Activated CD4-positive, alpha-beta T cell treated with anti-CD3 and anti-CD28 coated beads, Interleukin-2, amount 50 U/mL, for 24 hours (primary cell): ENCODE measurements at regions not wholly inside any gene's neighbourhood (a gene's known extent, or its start where the extent isn't known, plus 50 kb on each side); places are given as distances from the start of the nearest gene placed in this dataset.
"Not testable (repeated sequence)": the region's sequence is repeated elsewhere in the genome, so short reads cannot be mapped to it uniquely, and the experiment has no call there.

Experiments used
- DNase-seq, 2 donors: peaks; one replicate each; pipeline ENCODE4 v3.0.0-alpha.2; 2020; ENCODE audit warnings: low read depth in 1 of 2, low spot score in 1 of 2

DNA sequence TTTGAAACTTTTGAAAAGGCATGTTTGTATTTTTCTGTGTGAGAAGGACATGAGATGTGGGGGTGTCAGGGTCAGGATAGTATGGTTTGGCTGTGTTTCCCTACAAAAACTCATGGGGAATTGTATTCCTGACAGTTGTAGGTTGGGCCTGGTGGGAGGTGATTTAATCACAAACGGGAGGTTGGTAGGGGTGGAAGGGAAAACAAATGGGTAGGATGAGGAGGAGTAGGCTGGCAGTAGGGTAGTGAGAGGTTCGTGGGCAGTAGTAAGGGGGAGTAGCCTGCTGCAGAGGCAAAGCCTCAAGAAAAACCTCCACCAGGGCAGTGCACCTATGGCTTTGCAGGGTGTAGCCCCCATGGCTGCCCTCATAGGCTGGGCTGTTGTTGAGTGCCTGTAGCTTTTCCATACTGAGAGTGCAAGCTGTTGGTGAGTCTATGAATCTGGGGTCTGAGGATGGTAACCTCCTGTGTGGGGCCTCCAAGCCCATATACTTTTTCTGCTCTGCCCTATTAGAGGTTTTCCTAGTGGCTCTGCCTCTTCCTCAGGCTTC lies 587.7 kb downstream of the CWH43 start:
- not testable (repeated sequence) for DNase-seq

DNA sequence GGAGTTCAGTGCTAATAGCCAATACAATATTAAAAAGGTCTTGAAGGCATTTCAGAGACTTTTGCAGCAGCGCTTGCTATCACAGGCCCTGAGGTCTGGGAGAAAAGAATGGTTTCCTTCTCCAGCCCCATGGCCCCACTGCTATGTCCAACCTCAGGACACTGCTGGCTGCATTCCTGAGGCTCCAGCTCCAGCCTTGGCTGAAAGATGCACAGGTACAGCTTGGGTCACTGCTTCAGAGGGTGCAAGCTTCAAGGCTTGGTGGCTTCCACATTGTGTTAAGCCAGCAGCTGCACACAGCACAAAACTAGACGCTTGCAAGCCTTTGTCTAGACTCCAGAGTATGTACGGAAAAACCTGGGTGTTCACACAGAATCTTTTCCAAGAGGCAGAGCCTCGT lies 589.2 kb downstream of the CWH43 start:
- DNase-seq: not testable (repeated sequence)

DNA sequence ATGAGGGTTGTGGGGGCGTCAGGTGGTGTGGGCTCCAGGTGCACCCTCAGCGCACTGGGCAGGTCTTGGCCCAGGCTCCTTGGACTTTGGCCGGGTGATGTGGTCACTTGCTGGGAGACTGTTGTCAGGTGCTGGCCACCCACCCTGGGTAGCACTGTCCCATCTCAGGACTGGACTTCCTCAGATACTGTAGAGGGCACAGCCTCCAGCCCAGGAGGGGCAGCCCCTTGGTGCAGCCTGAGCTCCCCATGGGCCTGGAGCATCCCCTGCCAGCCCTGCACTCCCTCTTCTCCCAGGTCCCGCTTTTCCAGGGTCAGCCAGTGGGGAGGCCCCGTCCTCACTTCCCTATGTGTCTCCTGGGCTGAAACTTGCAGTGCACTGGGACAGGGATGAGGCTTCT lies 592.3 kb downstream of the CWH43 start:
- DNase-seq: not testable (repeated sequence)

DNA sequence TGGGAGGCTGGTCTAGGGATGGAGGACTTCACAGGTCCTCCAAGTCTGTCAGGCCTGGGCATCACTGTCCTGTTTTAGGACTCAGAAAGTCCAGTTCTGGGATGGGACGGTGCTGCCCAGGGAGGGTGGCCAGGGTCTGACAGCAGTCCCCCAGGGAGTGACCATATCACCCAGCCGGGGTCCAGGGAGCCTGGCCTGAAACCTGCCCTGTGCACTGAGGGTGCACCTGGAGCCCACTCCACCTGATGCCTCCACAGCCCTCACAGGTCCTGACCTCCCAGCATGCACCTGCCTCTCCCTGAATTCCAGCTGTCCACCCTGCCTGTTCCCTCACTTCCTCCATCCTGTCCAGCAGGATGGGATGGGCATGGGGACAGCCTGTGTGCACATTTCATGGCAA lies 592.8 kb downstream of the CWH43 start:
- DNase-seq: not testable (repeated sequence)

DNA sequence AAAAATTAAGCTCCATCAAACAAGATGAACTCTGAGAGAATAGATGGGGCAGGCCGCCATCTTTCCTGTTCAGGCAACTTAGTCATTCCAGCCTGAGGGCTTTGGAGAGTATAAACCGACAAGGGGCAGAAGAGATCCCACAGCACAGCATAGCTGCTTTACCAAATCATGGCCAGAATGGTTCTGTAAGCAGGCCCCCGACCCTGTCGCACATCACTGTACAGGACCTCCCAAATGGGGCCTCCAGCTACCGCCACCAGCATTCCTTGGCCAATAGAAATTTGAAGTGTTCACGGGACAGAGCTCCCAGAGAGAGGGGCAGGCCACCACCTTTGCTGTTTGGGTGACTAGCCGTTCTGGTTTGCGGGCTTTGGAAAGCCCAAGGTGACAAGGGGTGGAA lies 594.1 kb downstream of the CWH43 start:
- not testable (repeated sequence) for DNase-seq

DNA sequence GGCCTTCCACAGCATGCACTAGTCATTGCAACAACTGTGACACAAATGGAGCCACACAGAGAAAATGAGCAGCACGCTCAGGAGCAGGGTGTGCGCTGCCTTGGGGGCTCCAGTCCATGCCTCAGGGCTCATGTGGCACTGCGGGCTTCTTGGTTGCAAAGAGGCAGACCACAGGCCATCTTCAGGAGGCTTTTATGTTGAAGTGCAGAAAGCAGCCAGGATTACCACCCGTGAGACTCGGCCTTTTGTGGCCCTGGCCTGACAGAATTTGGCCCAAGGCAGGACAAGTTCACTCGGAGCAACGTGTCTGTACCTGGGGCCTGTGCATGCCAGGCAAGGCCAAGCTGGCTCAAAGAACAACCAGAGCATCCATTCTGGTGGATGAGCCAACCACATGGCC lies 602.3 kb downstream of the CWH43 start:
- DNase-seq: not testable (repeated sequence)

DNA sequence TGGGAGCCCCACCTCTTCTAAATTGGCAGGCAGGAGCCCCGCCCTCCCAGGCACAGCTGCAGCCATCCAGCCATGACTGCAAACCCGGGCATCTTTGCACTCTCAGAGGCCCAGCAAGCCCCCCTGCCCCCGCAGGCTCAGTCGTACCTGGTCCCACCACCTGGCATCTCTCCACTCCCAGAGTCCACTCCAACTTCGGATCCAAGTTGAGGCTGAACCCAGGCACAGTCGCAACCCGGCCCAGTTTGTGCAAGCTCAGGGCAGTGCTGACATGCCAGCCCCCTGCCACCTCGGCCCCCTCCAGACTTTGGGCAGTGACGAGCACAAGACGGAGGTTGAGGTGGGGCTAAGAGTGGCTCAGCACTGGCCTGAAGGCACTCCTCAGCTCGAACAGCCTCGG lies 632.4 kb downstream of the CWH43 start:
- DNase-seq: not testable (repeated sequence)

DNA sequence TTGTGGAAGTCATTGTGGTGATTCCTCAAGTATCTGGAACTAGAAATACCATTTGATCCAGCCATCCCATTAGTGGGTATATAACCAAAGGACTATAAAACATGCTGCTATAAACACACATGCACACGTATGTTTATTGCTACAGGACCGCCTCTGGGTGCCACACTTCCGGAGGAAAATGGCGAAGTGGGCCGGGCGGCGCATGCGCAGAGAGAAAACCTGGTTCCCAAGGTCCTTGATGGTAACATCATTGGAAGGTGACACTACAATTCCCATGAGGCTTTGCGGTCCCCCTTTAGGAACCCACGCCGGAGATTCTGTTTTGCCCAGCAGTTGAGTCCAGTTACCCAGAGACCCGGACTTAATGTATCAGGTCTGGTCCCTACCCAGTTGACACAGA lies 640.4 kb downstream of the CWH43 start:
- DNase-seq: not testable (repeated sequence)
